AG04449 (cell line): ENCODE measurements at regions not wholly inside any gene's neighbourhood (a gene's known extent, or its start where the extent isn't known, plus 50 kb on each side); places are given as distances from the start of the nearest gene placed in this dataset.
"Not testable (repeated sequence)": the region's sequence is repeated elsewhere in the genome, so short reads cannot be mapped to it uniquely, and the experiment has no call there.

Source experiments
- CTCF ChIA-PET: fragments of 350-600 bp; formaldehyde crosslinking; extraction: SDS; loops from one replicate; lab custom pipeline; 2021; ENCODE audit warnings: antibody characterized with exemption; lab: Yijun Ruan, JAX
- POLR2A ChIA-PET: fragments of 400-600, 350-600 bp; formaldehyde crosslinking; extraction: SDS; loops from one replicate; lab custom pipeline; 2020; ENCODE audit warnings: antibody characterized with exemption, inconsistent platforms; lab: Yijun Ruan, JAX
- DNase-seq: peaks from one replicate; pipeline ENCODE4 v3.0.0-alpha.2; 2010; ENCODE audit warnings: low read depth, low spot score
- H3K4me3 ChIP-seq: 2 replicates; pipeline ENCODE4 v1.5.1; 2011; ENCODE audit warnings: low read depth, mild to moderate bottlenecking, control low read depth, low read length
- CTCF ChIP-seq: IDR thresholded peaks from one replicate; pipeline ENCODE4 v1.5.1; 2011; ENCODE audit warnings: mild to moderate bottlenecking, moderate library complexity, low read length, control low read depth, inconsistent platforms; ENCODE audit not compliant: insufficient read depth; ENCODE audit errors: missing control alignments

GRCh38 chr9:85298499-85298898 is 443.3 kb downstream of the AGTPBP1 start:
- TF ChIP-seq CTCF, result no peak
- ChIA-PET CTCF (no interaction called here), POLR2A (no interaction called here)
- no peak for DNase-seq
- H3K4me3 ChIP-seq, result no peak overlapping the region

GRCh38 chr9:85295244-85295643 is 446.5 kb downstream of the AGTPBP1 start:
- H3K4me3 ChIP-seq, DNase-seq, CTCF ChIA-PET, POLR2A ChIA-PET: not testable (repeated sequence)

- ChIA-PET CTCF (no interaction called here), POLR2A (no interaction called here)
- H3K4me3 ChIP-seq, result no peak overlapping the region
- no peak for DNase-seq
- no peak for TF ChIP-seq CTCF
These were observed 449.5 kb downstream of the AGTPBP1 start for GRCh38 chr9:85292261-85292660.

GRCh38 chr9:85291266-85291665 is 450.5 kb downstream of the AGTPBP1 start:
- POLR2A ChIA-PET, result no interaction called here
- H3K4me3 ChIP-seq, result no peak overlapping the region
- TF ChIP-seq CTCF, result no peak
- DNase-seq, result no peak
- CTCF ChIA-PET, result no interaction called here

- H3K4me3 ChIP-seq, result no peak overlapping the region
- ChIA-PET CTCF (no interaction called here), POLR2A (no interaction called here)
- no peak for DNase-seq
- TF ChIP-seq CTCF, result no peak
These were observed 451.7 kb downstream of the AGTPBP1 start for GRCh38 chr9:85290019-85290418.

- no peak overlapping the region for H3K4me3 ChIP-seq
- ChIA-PET CTCF (no interaction called here), POLR2A (no interaction called here)
- no peak for DNase-seq
- TF ChIP-seq CTCF, result no peak
These were observed 452.6 kb downstream of the AGTPBP1 start for GRCh38 chr9:85289142-85289541.

GRCh38 chr9:85283421-85283820 is 458.3 kb downstream of the AGTPBP1 start:
- TF ChIP-seq CTCF, result no peak
- no peak overlapping the region for H3K4me3 ChIP-seq
- ChIA-PET CTCF (no interaction called here), POLR2A (no interaction called here)
- DNase-seq, result no peak
